Body of pancreas (tissue), 4 donors: ENCODE measurements at regions not wholly inside any gene's neighbourhood (a gene's known extent, or its start where the extent isn't known, plus 50 kb on each side); places are given as distances from the start of the nearest gene placed in this dataset.

Experiments
- CTCF ChIP-seq, 7 experiments: fragments of 450-650 bp in 4 of 7; fragments of 200-600 bp in 3 of 7; sonication (generic) in 3 of 7; IDR thresholded peaks; one replicate each; pipeline ENCODE4 v1.5.1; 2016 to 2019; ENCODE audit warnings: antibody characterized with exemption in 7 of 7
- POLR2A ChIP-seq, 3 donors: fragments of 450-650 bp; IDR thresholded peaks; one replicate each; pipeline ENCODE4 v1.6.1; 2016; ENCODE audit warnings: antibody characterized with exemption in 3 of 3, mild to moderate bottlenecking in 2 of 3

- TF ChIP-seq CTCF (IDR thresholded peaks at IDR 0.05) = no peak
- no peak for TF ChIP-seq POLR2A (IDR thresholded peaks at IDR 0.05)
Observed at GRCh38 chr13:74398599-74398998, 264.4 kb upstream of the KLF12 start.
